ENCODE measurements at regions not wholly inside any gene's neighbourhood (a gene's known extent, or its start where the extent isn't known, plus 50 kb on each side); places are given as distances from the start of the nearest gene placed in this dataset.

DNA sequence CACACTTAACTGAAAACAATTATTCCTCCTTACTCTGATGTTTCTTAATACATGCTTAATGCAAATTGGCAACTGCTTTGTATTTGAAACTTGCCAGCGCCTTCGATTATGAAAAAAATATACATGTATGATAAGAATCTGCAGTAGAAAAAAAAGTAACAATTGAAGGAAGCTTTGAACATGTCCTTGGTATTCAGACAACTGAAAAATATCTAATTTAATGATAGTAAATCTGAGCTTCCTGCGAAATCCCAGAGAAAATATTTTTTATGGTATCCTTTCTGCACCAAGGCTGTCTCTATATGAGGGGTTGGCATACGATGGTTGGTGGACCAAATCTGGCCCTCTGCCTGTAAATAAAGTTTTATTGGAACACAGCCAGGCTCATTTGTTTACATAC is 186.2 kb downstream of the HDGFL1 start:
- ChIA-PET CTCF (no interaction called here), POLR2A (ENCODE audit: unreplicated experiment) (no interaction called here)
- TF ChIP-seq CTCF (conservative IDR thresholded peaks at IDR 0.05; ENCODE audit: low read depth, low read length) (no peak), RCOR1 (IDR thresholded peaks at IDR 0.05; ENCODE audit: insufficient replicate concordance, low read length) (no peak), MAFK (IDR thresholded peaks at IDR 0.05; ENCODE audit: low read depth, low read length) (no peak), CHD1 (IDR thresholded peaks at IDR 0.05; ENCODE audit: low read depth, low read length) (no peak), MAZ (IDR thresholded peaks at IDR 0.05; ENCODE audit: borderline replicate concordance, low read depth, low read length) (no peak), CEBPB (IDR thresholded peaks at IDR 0.05; ENCODE audit: low read depth, low read length) (no peak), MXI1 (IDR thresholded peaks at IDR 0.05; ENCODE audit: borderline replicate concordance, low read depth, low read length) (no peak), ELK1 (IDR thresholded peaks at IDR 0.05; ENCODE audit: borderline replicate concordance, low read depth, low read length) (no peak), FOS (IDR thresholded peaks at IDR 0.05; ENCODE audit: low read depth, low read length) (no peak), POLR2A (IDR thresholded peaks at IDR 0.05; ENCODE audit: low read depth, low read length) (no peak), NFE2L2 (IDR thresholded peaks at IDR 0.05; ENCODE audit: low read depth, low read length) (no peak), RFX5 (IDR thresholded peaks at IDR 0.05; ENCODE audit: low read depth, low read length) (no peak), BHLHE40 (IDR thresholded peaks at IDR 0.05; ENCODE audit: low read depth, low read length) (no peak), USF2 (IDR thresholded peaks at IDR 0.05; ENCODE audit: low read depth, low read length) (no peak), RAD21 (IDR thresholded peaks at IDR 0.05; ENCODE audit: low read length) (no peak), SMC3 (IDR thresholded peaks at IDR 0.05; ENCODE audit: low read depth, low read length) (no peak)
- H3K9me1 ChIP-seq (ENCODE audit: insufficient read depth, low read length): 0 out of 2 replicates have a peak, but pooled peaks cover 3% of the 10 kb centered on the region
- H2AFZ ChIP-seq (replicated peaks; ENCODE audit: low read length, poor library complexity): no peak overlapping the region
- H2BK120ac ChIP-seq (ENCODE audit: low read depth, low read length): no peak overlapping the region
- H2BK5ac ChIP-seq (ENCODE audit: low read depth, low read length, poor library complexity, severe bottlenecking): no peak overlapping the region
- no peak overlapping the region for H3K4me2 ChIP-seq (ENCODE audit: low read depth, low read length)
- H4K91ac ChIP-seq (ENCODE audit: insufficient read depth, low read depth, low read length): no peak overlapping the region
- no peak overlapping the region for H4K8ac ChIP-seq (ENCODE audit: low read depth in 2 of 2, low read length in 2 of 2)
- intact Hi-C loops (cut with micrococcal nuclease): loop anchor here (10.0 kb wide), 1 partner anchor 119 kb away; no protein-coding TSS in a partner anchor
- no peak overlapping the region for H3K23ac ChIP-seq (ENCODE audit: low read depth, low read length)
- dilution Hi-C loops (cut with HindIII; ENCODE audit: low sequenced_read_pairs, unreplicated experiment): no loop called here
- H3K14ac ChIP-seq (replicated peaks; ENCODE audit: low read depth, low read length): no peak overlapping the region
- no peak overlapping the region for H3K27ac ChIP-seq (ENCODE audit: insufficient read depth, low read length)
- H4K20me1 ChIP-seq (ENCODE audit: insufficient read depth, low read length): no peaks in the 10 kb centered on the region
- H3K79me1 ChIP-seq (ENCODE audit: low read depth in 1 of 2, low read length in 2 of 2): no peaks in the 10 kb centered on the region
- in situ Hi-C loops (cut with MboI; ENCODE audit: low sequenced_read_pairs): no loop called here
- H3K36me3 ChIP-seq (ENCODE audit: control insufficient read depth, insufficient read depth, low read length): no peaks in the 10 kb centered on the region
- no peak overlapping the region for H4K5ac ChIP-seq (ENCODE audit: low read depth, low read length)
- H2BK15ac ChIP-seq (ENCODE audit: low read depth, low read length): no peak overlapping the region
- no peaks in the 10 kb centered on the region; the same call in 1 of the 2 replicates for H3K9me3 ChIP-seq (ENCODE audit: control insufficient read depth, insufficient read depth, low read length)
- no TSS peak for BruUV-seq (replicated peaks)
- H3K4ac ChIP-seq (ENCODE audit: low read depth, low read length): no peak overlapping the region
- H3K4me1 ChIP-seq (ENCODE audit: control insufficient read depth, insufficient read depth, low read length): peaks cover 5% of the 10 kb centered on the region; the same call in 1 of the 2 replicates
- H3K18ac ChIP-seq (ENCODE audit: low read depth, low read length): 0 out of 2 replicates have a peak overlapping the region, but pooled peaks have one; percentile 36
- DNase-seq: no peak
- H3K9ac ChIP-seq (ENCODE audit: low read depth, low read length): no peak overlapping the region
- peak overlapping the region; percentile 18; the same call in 1 of the 2 replicates for H2BK20ac ChIP-seq (ENCODE audit: low read depth, low read length)
- H2AK9ac ChIP-seq (replicated peaks; ENCODE audit: low read depth, low read length, poor library complexity): no peak overlapping the region
- no peak overlapping the region for H2AK5ac ChIP-seq (ENCODE audit: low read depth, low read length)
- no peak for ATAC-seq (ENCODE audit: low read depth)
- no CpG with 5 or more reads among the region's 4 CpGs for WGBS, 2 experiments (ENCODE audit: extremely low coverage in 2 of 2, insufficient read length in 1 of 2)
- H3K56ac ChIP-seq (ENCODE audit: extremely low read depth, insufficient read depth, low read length): no peak overlapping the region
- H3K27me3 ChIP-seq (ENCODE audit: control insufficient read depth, insufficient read depth, low read length): no peaks in the 10 kb centered on the region
- no peak overlapping the region for H3K4me3 ChIP-seq (ENCODE audit: insufficient read depth, low read depth, low read length)
